ENCODE measurements at regions not wholly inside any gene's neighbourhood (a gene's known extent, or its start where the extent isn't known, plus 50 kb on each side); places are given as distances from the start of the nearest gene placed in this dataset.

- no peak overlapping the region for H3K4me3 ChIP-seq (ENCODE audit: low read depth, poor library complexity, severe bottlenecking)
- TF ChIP-seq POLR2A (IDR thresholded peaks at IDR 0.05), result no peak
- TF ChIP-seq, protein P1, sequence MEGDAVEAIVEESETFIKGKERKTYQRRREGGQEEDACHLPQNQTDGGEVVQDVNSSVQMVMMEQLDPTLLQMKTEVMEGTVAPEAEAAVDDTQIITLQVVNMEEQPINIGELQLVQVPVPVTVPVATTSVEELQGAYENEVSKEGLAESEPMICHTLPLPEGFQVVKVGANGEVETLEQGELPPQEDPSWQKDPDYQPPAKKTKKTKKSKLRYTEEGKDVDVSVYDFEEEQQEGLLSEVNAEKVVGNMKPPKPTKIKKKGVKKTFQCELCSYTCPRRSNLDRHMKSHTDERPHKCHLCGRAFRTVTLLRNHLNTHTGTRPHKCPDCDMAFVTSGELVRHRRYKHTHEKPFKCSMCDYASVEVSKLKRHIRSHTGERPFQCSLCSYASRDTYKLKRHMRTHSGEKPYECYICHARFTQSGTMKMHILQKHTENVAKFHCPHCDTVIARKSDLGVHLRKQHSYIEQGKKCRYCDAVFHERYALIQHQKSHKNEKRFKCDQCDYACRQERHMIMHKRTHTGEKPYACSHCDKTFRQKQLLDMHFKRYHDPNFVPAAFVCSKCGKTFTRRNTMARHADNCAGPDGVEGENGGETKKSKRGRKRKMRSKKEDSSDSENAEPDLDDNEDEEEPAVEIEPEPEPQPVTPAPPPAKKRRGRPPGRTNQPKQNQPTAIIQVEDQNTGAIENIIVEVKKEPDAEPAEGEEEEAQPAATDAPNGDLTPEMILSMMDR (IDR thresholded peaks at IDR 0.05), result no peak
- intact Hi-C loops (cut with DNase I; ENCODE audit: low total_unique reads), result no loop called here
- WGBS, 2 donors, result 73 to 79% methylated on average over 8 of the region's 8 CpGs
- DNase-seq (ENCODE audit: low spot score in 2 of 2), result no peak
These were observed 320.1 kb upstream of the NFE2L3 start for GRCh38 chr7:25831831-25832411.

DNA sequence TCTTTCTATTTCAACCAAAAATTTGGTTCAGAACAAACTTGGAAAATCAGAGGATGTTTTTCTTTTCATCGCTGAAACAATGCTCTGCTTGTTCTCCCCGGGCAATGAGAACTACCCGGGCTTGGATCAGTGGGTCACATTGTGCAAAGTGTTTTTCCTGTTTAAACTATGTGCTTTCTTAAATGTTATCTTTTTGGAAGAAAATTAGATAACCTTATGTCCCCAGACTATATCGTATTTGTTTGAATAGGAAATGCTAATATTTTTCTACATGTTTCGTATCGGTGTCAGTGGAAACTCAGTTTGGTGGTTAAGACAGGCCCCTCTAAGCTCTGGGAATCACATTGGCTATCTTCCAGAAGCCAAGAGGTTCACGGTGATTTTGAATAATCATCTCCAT, 319.5 kb upstream of the NFE2L3 start:
- WGBS, 2 donors, result 76 to 81% methylated on average over 7 of the region's 7 CpGs
- TF ChIP-seq, protein P1 (IDR thresholded peaks at IDR 0.05), result no peak
- TF ChIP-seq POLR2A (IDR thresholded peaks at IDR 0.05), result no peak
- no peak for DNase-seq (ENCODE audit: low spot score in 2 of 2)
- H3K4me3 ChIP-seq (ENCODE audit: low read depth, poor library complexity, severe bottlenecking), result no peak overlapping the region
- intact Hi-C loops (cut with DNase I; ENCODE audit: low total_unique reads), result no loop called here

DNA sequence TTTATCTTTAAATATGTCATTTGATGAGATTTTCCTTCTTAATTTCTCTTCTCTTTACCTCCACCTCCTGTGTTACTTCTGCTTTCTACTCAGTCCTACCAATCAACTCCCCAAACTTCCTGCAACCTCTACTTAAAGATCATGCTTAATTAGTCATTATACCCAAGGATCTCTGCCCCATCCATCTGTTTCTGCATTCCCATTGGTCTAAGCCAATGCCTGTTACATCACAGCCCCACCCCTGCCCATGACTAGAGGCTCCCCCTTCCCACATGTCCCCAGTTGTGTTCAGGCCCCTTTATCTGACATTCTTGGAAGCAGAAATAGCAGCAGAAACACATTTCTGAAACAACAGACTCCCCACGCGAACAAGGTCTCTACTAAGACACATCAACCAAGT, 319.1 kb upstream of the NFE2L3 start:
- WGBS, 2 donors, result 94 to 96% methylated on average over 2 of the region's 2 CpGs
- H3K4me3 ChIP-seq (ENCODE audit: low read depth, poor library complexity, severe bottlenecking), result no peak overlapping the region
- no peak for TF ChIP-seq POLR2A (IDR thresholded peaks at IDR 0.05)
- TF ChIP-seq, protein P1 (IDR thresholded peaks at IDR 0.05), result no peak
- intact Hi-C loops (cut with DNase I; ENCODE audit: low total_unique reads), result no loop called here
- DNase-seq (ENCODE audit: low spot score in 2 of 2), result no peak

GRCh38 chr7:25834050-25834449, 317.9 kb upstream of the NFE2L3 start:
- no peak overlapping the region for H3K4me3 ChIP-seq (ENCODE audit: low read depth, poor library complexity, severe bottlenecking)
- no peak for DNase-seq (ENCODE audit: low spot score in 2 of 2)
- TF ChIP-seq, protein P1 (IDR thresholded peaks at IDR 0.05), result no peak
- no peak for TF ChIP-seq POLR2A (IDR thresholded peaks at IDR 0.05)
- intact Hi-C loops (cut with DNase I; ENCODE audit: low total_unique reads), result no loop called here
- WGBS, 2 donors, result 87 to 95% methylated on average over 4 of the region's 4 CpGs

DNA sequence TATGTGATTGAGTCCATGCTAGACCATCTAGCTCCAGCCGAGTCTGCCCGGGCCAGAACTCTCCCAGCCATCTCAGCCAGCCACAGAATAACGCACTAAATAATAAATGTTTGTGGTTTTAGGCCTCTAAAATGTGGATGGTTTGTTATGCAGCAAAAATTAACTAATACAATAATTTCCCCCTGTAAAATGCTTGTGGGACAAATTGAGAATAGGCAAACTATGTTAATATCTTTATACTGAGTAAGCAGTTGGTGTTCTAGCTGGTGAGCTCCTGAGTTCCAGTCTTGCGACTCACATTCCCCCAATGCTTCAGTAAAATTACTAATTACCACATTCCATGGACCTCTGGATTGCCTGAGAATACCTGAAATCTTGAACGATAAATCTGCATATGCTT, 316.8 kb upstream of the NFE2L3 start:
- no peak overlapping the region for H3K4me3 ChIP-seq (ENCODE audit: low read depth, poor library complexity, severe bottlenecking)
- WGBS, 2 donors, result 90 to 93% methylated on average over 5 of the region's 5 CpGs
- intact Hi-C loops (cut with DNase I; ENCODE audit: low total_unique reads), result no loop called here
- DNase-seq (ENCODE audit: low spot score in 2 of 2), result no peak
- TF ChIP-seq POLR2A (IDR thresholded peaks at IDR 0.05), result no peak
- TF ChIP-seq, protein P1 (IDR thresholded peaks at IDR 0.05), result no peak
